WERI-Rb-1 (cell line): ENCODE measurements at regions not wholly inside any gene's neighbourhood (a gene's known extent, or its start where the extent isn't known, plus 50 kb on each side); places are given as distances from the start of the nearest gene placed in this dataset.
"Not testable (repeated sequence)": the region's sequence is repeated elsewhere in the genome, so short reads cannot be mapped to it uniquely, and the experiment has no call there.

Source experiments
- DNase-seq: peaks from one replicate; pipeline ENCODE4 v3.0.0-alpha.2; 2020
- H3K27ac ChIP-seq: fragments of 250-450 bp; sonication (Bioruptor Pico); 2 replicates; pipeline ENCODE4 v1.5.1; 2020; ENCODE audit warnings: mild to moderate bottlenecking, moderate library complexity
- H3K27me3 ChIP-seq: fragments of 250-450 bp; sonication (Bioruptor Pico); 2 replicates; pipeline ENCODE4 v1.5.1; 2021; ENCODE audit warnings: mild to moderate bottlenecking, low read depth, moderate library complexity; ENCODE audit not compliant: insufficient read depth, severe bottlenecking
- H3K36me3 ChIP-seq: fragments of 250-450 bp; sonication (Bioruptor Pico); 2 replicates; pipeline ENCODE4 v1.5.1; 2020; ENCODE audit warnings: mild to moderate bottlenecking, moderate library complexity
- H3K4me3 ChIP-seq: 2 replicates; pipeline ENCODE4 v1.5.1; 2011; ENCODE audit warnings: low read depth, mild to moderate bottlenecking, control low read depth, low read length
- H3K9me3 ChIP-seq: fragments of 250-450 bp; sonication (Bioruptor Pico); 2 replicates; pipeline ENCODE4 v1.5.1; 2021; ENCODE audit warnings: mild to moderate bottlenecking, moderate library complexity; ENCODE audit not compliant: severe bottlenecking
- TF ChIP-seq, protein P1 (sequence below): IDR thresholded peaks from 2 replicates; pipeline ENCODE4 v1.5.1; 2011; ENCODE audit warnings: low read depth, mild to moderate bottlenecking, control low read depth, inconsistent platforms, low read length

DNA sequence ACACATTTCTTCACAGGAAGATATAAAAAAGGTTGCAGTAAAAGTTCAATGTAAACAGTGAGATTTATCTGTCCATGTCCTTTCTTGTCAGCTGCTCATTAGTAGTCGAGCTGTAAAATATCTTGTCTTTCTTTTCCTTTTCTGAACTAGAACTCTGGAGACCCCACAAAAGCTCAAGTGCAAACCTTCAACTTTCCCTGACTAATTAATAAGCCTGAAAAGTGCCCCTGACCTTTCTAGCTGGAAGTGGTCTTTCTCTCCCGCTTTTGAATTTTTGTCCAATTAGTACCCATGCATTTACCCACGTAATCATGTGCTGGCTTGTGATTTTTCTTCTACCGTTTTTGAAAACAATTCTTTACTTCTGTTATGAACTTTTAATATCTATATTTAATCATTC lies 63.6 kb upstream of the EHBP1 start:
- H3K4me3 ChIP-seq, result no peak overlapping the region
- no peak for DNase-seq
- H3K27ac ChIP-seq, result no peak overlapping the region
- no peaks in the 10 kb centered on the region for H3K27me3 ChIP-seq
- no peaks in the 10 kb centered on the region for H3K36me3 ChIP-seq
- peaks cover 5% of the 10 kb centered on the region for H3K9me3 ChIP-seq
- TF ChIP-seq, protein P1, sequence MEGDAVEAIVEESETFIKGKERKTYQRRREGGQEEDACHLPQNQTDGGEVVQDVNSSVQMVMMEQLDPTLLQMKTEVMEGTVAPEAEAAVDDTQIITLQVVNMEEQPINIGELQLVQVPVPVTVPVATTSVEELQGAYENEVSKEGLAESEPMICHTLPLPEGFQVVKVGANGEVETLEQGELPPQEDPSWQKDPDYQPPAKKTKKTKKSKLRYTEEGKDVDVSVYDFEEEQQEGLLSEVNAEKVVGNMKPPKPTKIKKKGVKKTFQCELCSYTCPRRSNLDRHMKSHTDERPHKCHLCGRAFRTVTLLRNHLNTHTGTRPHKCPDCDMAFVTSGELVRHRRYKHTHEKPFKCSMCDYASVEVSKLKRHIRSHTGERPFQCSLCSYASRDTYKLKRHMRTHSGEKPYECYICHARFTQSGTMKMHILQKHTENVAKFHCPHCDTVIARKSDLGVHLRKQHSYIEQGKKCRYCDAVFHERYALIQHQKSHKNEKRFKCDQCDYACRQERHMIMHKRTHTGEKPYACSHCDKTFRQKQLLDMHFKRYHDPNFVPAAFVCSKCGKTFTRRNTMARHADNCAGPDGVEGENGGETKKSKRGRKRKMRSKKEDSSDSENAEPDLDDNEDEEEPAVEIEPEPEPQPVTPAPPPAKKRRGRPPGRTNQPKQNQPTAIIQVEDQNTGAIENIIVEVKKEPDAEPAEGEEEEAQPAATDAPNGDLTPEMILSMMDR, result no peak

DNA sequence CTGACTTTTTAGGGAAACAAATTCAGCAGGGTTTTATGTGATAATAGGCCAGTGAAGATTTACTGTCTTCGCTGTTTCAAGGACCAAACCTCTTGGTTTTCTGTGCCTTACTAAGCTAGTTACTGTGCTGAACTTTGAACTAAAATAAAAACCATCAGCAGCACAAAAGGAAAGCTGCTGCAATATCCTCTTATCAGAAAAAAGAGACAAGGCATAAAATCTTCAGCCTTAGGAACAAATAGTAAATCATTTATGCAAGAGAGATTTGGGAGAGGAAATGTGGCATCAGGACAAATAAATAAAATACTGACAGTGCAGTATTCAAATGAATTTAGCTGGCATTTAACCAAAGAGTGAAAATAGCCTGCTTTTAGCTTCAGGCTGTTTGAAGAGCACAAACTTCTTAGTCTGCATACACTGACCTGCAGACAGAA lies 64.1 kb upstream of the EHBP1 start:
- Histone ChIP-seq H3K9me3 (peaks cover 5% of the 10 kb centered on the region), H3K27me3 (no peaks in the 10 kb centered on the region), H3K4me3 (no peak overlapping the region), H3K27ac (no peak overlapping the region), H3K36me3 (no peaks in the 10 kb centered on the region)
- TF ChIP-seq, protein P1, result no peak
- DNase-seq, result no peak

DNA sequence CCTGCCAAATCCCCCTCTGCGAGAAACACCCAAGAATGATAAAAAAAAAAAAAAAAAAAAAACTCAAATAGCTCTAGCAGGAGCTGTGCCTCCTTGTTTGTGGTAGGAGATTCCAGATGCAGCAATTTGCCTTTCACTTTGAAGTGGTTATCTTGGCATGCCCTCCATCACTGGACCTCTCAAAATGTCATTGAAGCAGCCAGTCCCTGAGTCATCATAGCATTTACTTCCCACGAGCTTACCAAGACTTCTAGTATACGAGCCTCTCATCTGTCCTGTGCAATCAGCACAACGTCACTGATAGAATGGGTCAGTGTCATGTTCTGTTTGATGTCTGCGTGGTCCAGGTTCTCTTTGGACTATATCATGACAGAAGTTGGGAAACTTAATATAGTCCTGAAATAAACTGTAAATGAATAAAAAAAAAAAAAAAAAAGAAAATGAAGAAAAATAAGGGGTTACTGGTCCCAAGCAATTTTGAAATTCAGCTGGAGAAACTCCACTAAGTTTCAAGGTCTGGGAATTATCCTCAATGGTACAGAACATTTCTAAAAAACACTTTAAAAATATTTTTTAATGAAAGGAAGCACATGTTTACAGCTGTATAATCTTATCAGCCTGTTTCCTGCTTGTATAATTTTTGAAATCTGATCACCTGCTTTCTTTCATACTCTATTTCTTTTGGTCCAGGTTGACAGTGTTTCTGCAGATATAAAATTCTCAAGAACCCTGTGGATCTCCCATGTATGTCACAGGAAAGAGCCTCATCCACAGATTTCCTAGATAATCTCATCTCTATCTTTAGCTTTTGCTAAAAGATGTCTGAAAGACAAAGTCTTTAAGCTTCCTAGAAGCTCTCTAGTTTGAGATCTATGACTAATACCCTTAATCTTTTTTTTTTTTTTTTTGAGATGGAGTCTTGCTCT lies 74.1 kb upstream of the EHBP1 start:
- TF ChIP-seq, protein P1, result no peak
- Histone ChIP-seq H3K27me3 (no peaks in the 10 kb centered on the region), H3K27ac (no peak overlapping the region), H3K36me3 (no peaks in the 10 kb centered on the region), H3K4me3 (no peak overlapping the region), H3K9me3 (peaks cover 7% of the 10 kb centered on the region)
- DNase-seq, result no peak

DNA sequence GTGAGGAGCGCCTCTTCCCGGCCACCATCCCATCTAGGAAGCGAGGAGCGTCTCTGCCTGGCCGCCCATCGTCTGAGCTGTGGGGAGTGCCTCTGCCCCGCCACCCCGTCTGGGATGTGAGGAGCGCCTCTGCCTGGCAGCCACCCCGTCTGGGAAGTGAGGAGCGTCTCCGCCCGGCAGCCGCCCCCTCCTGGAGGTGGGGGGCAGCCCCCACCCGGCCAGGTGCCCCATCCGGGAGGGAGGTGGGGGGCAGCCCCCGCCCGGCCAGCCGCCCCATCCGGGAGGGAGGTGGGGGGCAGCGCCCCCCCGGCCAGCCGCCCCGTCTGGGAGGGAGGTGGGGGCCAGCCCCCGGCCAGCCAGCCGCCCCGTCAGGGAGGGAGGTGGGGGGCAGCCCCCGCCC lies 75.3 kb upstream of the EHBP1 start:
- not testable (repeated sequence) for DNase-seq, H3K4me3 ChIP-seq, H3K9me3 ChIP-seq, H3K27me3 ChIP-seq, H3K36me3 ChIP-seq, H3K27ac ChIP-seq

DNA sequence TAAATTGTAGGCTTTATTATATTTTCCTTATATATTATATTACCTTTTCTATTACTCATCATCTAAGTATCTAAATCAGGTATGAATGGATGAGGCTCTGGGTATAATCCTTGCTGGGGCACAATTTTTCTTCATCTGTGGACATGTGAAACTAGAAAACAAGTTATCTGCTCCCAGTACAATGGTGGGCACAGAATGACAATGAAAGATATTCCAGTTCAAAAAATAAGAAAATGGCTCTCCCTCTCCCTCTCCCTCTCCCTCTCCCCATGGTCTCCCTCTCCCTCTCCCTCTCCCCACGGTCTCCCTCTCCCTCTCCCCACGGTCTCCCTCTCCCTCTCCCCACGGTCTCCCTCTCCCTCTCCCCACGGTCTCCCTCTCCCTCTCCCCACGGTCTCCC lies 76.2 kb upstream of the EHBP1 start:
- not testable (repeated sequence) for H3K36me3 ChIP-seq, H3K27me3 ChIP-seq, DNase-seq, H3K27ac ChIP-seq, H3K9me3 ChIP-seq, H3K4me3 ChIP-seq

DNA sequence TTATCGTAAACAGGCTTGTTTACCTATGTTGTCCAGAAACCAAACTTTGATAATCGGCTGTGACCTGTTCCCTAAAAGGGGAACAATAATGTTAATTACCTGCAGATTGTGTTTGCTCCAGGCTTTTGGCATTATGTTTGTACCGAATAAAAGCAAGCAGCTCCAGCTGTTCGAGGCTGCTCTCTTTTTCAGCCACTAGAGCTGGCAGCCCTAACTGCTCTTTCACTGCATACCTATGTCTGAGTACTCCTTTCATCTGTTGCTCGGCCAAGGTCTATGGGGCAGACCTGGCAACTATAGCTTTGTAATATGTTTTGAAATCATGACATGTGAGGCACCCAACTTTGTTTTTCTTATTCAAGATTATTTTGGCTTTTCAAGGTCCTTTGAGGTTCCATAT lies 77.8 kb upstream of the EHBP1 start:
- no peak overlapping the region for H3K4me3 ChIP-seq
- H3K36me3 ChIP-seq, result no peaks in the 10 kb centered on the region
- DNase-seq, result no peak
- no peak overlapping the region for H3K27ac ChIP-seq
- TF ChIP-seq, protein P1, result no peak
- no peaks in the 10 kb centered on the region for H3K27me3 ChIP-seq
- H3K9me3 ChIP-seq, result peaks cover 2% of the 10 kb centered on the region

DNA sequence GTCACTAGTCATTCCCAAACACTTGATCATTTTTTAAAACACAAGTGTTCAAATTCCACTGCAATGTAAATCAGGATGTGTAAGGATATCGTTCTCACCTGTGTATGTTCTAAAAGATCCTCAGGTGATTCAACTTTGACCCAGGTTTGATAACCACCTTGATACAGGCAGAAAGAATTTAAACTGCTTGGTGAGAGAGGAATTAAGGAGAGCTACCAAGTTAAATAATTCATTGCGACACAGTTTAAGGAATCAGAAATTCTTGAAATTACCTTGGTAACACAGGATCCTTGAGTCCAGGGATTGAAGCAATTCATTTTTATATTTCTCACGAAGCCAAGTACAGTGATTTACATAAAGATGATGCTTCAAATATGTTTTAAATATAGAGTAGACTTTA lies 80.7 kb upstream of the EHBP1 start:
- TF ChIP-seq, protein P1, result no peak
- H3K27ac ChIP-seq, result no peak overlapping the region
- no peak for DNase-seq
- no peak overlapping the region for H3K4me3 ChIP-seq
- H3K27me3 ChIP-seq, result no peaks in the 10 kb centered on the region
- peaks cover 2% of the 10 kb centered on the region for H3K9me3 ChIP-seq
- H3K36me3 ChIP-seq, result no peaks in the 10 kb centered on the region

DNA sequence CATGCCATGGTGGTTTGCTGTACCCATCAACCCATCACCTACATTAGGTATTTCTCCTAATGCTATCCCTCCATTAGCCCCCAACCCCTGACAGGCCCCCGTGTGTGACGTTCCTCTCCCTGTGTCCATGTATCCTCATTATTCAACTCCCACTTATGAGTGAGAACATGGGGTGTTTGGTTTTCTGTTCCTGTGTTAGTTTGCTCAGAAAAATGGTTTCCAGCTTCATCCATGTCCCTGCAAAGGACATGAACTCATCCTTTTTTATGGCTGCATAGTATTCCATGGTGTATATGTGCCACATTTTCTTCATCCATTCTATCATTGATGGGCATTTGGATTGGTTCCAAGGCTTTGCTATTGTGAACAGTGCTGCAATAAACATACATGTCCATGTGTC lies 89.0 kb upstream of the EHBP1 start:
- not testable (repeated sequence) for DNase-seq, H3K36me3 ChIP-seq, H3K4me3 ChIP-seq, H3K27ac ChIP-seq, H3K27me3 ChIP-seq, H3K9me3 ChIP-seq
